Vagina (tissue), 2 donors: ENCODE measurements at regions not wholly inside any gene's neighbourhood (a gene's known extent, or its start where the extent isn't known, plus 50 kb on each side); places are given as distances from the start of the nearest gene placed in this dataset.

Experiments
- POLR2A ChIP-seq, 2 donors: fragments of 450-650 bp; IDR thresholded peaks; one replicate each; pipeline ENCODE4 v1.6.1; 2017; ENCODE audit warnings: antibody characterized with exemption in 2 of 2, mild to moderate bottlenecking in 2 of 2, moderate library complexity in 2 of 2
- TF ChIP-seq, protein P1 (sequence below), 3 experiments: fragments of 450-650 bp in 2 of 3; fragments of 200-600 bp in 1 of 3; sonication (generic) in 1 of 3; IDR thresholded peaks; one replicate each; pipeline ENCODE4 v1.5.1; 2017 to 2019; ENCODE audit warnings: antibody characterized with exemption in 3 of 3, mild to moderate bottlenecking in 2 of 3, moderate library complexity in 2 of 3

DNA sequence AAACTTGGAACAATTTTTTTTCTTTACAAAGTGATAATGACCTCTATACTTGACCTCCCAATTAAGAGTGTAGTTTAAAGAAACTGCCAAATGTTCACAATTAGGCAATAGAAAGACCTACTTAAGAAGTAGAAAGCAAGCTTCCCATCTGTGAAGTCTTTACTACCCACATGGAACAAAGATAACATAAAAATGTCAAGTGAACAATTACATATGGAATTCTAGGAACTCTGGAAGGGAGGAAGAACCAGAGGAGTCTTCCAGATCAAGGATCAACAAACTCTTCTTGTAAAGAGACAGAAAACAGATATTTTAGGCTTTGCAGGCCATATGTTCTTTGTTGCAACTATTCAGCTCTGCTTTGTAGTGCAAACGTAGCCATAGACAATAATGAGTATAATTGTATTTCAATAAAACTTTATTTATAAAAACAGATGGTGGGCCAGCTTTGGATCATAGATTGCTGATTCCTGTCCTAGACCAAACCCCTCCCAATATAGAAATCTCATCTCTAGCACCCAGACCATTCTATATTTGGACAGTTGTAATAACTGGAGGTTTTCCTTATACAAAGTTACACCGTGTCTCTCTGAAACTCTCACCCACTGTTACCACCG lies 68.4 kb upstream of the MAGI3 start:
- TF ChIP-seq, protein P1, sequence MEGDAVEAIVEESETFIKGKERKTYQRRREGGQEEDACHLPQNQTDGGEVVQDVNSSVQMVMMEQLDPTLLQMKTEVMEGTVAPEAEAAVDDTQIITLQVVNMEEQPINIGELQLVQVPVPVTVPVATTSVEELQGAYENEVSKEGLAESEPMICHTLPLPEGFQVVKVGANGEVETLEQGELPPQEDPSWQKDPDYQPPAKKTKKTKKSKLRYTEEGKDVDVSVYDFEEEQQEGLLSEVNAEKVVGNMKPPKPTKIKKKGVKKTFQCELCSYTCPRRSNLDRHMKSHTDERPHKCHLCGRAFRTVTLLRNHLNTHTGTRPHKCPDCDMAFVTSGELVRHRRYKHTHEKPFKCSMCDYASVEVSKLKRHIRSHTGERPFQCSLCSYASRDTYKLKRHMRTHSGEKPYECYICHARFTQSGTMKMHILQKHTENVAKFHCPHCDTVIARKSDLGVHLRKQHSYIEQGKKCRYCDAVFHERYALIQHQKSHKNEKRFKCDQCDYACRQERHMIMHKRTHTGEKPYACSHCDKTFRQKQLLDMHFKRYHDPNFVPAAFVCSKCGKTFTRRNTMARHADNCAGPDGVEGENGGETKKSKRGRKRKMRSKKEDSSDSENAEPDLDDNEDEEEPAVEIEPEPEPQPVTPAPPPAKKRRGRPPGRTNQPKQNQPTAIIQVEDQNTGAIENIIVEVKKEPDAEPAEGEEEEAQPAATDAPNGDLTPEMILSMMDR (IDR thresholded peaks at IDR 0.05): no peak
- TF ChIP-seq POLR2A (IDR thresholded peaks at IDR 0.05): no peak
